Ishikawa (cell line): ENCODE measurements at regions not wholly inside any gene's neighbourhood (a gene's known extent, or its start where the extent isn't known, plus 50 kb on each side); places are given as distances from the start of the nearest gene placed in this dataset.

Experiments used
- EGR1 ChIP-seq: IDR thresholded peaks from 2 replicates; pipeline ENCODE4 v1.6.1; 2012
- FOXM1 ChIP-seq: IDR thresholded peaks from 2 replicates; pipeline ENCODE4 v1.6.1; 2012; ENCODE audit warnings: low read depth, borderline replicate concordance
- NFIC ChIP-seq: IDR thresholded peaks from 2 replicates; pipeline ENCODE4 v1.6.1; 2012
- RAD21 ChIP-seq: IDR thresholded peaks from 2 replicates; pipeline ENCODE4 v1.6.1; 2012; ENCODE audit warnings: low read depth
- TAF1 ChIP-seq: IDR thresholded peaks from 2 replicates; pipeline ENCODE4 v1.6.1; 2012; ENCODE audit warnings: low read depth, mild to moderate bottlenecking
- TCF12 ChIP-seq: IDR thresholded peaks from 2 replicates; pipeline ENCODE4 v1.6.1; 2012; ENCODE audit warnings: low read depth
- TEAD4 ChIP-seq: IDR thresholded peaks from 2 replicates; pipeline ENCODE4 v1.6.1; 2012
- TF ChIP-seq, protein P1 (sequence below): IDR thresholded peaks from 2 replicates; pipeline ENCODE4 v1.6.1; 2012
- TF ChIP-seq, protein P2 (sequence below): IDR thresholded peaks from 2 replicates; pipeline ENCODE4 v1.6.1; 2012; ENCODE audit warnings: low read depth, mild to moderate bottlenecking

DNA sequence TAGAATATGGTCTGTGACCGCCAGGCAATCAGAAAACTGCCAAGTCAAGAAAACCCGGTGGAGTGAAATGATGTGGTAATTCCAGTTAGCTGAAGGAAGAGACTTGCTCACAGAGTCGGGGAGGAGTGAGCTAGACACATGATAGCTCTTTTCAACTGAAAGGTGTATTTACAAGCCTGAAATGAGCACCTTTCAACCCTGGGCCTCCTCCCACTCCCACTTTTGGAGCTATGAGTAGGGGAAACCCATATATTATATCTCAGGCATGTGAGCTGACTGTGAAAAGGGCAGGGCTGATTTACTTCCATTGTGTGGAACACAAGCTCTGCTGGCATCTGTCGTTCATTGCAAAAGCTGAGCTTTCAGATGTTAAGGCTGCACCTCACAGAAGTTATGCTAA lies 960.2 kb downstream of the TUSC7 start:
- no peak for TF ChIP-seq EGR1
- TF ChIP-seq NFIC = no peak
- TF ChIP-seq TCF12 = no peak
- TF ChIP-seq RAD21 = no peak
- TF ChIP-seq, protein P1, sequence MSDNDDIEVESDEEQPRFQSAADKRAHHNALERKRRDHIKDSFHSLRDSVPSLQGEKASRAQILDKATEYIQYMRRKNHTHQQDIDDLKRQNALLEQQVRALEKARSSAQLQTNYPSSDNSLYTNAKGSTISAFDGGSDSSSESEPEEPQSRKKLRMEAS = no peak
- no peak for TF ChIP-seq FOXM1
- TF ChIP-seq, protein P2, sequence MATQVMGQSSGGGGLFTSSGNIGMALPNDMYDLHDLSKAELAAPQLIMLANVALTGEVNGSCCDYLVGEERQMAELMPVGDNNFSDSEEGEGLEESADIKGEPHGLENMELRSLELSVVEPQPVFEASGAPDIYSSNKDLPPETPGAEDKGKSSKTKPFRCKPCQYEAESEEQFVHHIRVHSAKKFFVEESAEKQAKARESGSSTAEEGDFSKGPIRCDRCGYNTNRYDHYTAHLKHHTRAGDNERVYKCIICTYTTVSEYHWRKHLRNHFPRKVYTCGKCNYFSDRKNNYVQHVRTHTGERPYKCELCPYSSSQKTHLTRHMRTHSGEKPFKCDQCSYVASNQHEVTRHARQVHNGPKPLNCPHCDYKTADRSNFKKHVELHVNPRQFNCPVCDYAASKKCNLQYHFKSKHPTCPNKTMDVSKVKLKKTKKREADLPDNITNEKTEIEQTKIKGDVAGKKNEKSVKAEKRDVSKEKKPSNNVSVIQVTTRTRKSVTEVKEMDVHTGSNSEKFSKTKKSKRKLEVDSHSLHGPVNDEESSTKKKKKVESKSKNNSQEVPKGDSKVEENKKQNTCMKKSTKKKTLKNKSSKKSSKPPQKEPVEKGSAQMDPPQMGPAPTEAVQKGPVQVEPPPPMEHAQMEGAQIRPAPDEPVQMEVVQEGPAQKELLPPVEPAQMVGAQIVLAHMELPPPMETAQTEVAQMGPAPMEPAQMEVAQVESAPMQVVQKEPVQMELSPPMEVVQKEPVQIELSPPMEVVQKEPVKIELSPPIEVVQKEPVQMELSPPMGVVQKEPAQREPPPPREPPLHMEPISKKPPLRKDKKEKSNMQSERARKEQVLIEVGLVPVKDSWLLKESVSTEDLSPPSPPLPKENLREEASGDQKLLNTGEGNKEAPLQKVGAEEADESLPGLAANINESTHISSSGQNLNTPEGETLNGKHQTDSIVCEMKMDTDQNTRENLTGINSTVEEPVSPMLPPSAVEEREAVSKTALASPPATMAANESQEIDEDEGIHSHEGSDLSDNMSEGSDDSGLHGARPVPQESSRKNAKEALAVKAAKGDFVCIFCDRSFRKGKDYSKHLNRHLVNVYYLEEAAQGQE = no peak
- no peak for TF ChIP-seq TEAD4
- TF ChIP-seq TAF1 = no peak
